ENCODE measurements at regions not wholly inside any gene's neighbourhood (a gene's known extent, or its start where the extent isn't known, plus 50 kb on each side); places are given as distances from the start of the nearest gene placed in this dataset.
"Not testable (repeated sequence)": the region's sequence is repeated elsewhere in the genome, so short reads cannot be mapped to it uniquely, and the experiment has no call there.

- no peak for TF ChIP-seq CTCF (conservative IDR thresholded peaks at IDR 0.05)
Observed at GRCh38 chr9:102474357-102474756, 520.8 kb upstream of the CYLC2 start.

GRCh38 chr9:102469430-102469829 lies 525.7 kb upstream of the CYLC2 start:
- H3K27ac ChIP-seq, result not testable (repeated sequence)

More at GRCh38 chr9:102474357-102474756, 520.8 kb upstream of the CYLC2 start:
- H3K27ac ChIP-seq, result no peak overlapping the region

- no peak overlapping the region for H3K27ac ChIP-seq
- no peak for TF ChIP-seq CTCF (conservative IDR thresholded peaks at IDR 0.05)
Observed at GRCh38 chr9:102461156-102461819, 533.8 kb upstream of the CYLC2 start.

- no peak overlapping the region for H3K27ac ChIP-seq
- no peak for TF ChIP-seq CTCF (conservative IDR thresholded peaks at IDR 0.05)
Observed at GRCh38 chr9:102459828-102460227, 535.3 kb upstream of the CYLC2 start.

- H3K27ac ChIP-seq, result no peak overlapping the region
- TF ChIP-seq CTCF (conservative IDR thresholded peaks at IDR 0.05), result no peak
Observed at GRCh38 chr9:102456562-102456961, 538.6 kb upstream of the CYLC2 start.

DNA sequence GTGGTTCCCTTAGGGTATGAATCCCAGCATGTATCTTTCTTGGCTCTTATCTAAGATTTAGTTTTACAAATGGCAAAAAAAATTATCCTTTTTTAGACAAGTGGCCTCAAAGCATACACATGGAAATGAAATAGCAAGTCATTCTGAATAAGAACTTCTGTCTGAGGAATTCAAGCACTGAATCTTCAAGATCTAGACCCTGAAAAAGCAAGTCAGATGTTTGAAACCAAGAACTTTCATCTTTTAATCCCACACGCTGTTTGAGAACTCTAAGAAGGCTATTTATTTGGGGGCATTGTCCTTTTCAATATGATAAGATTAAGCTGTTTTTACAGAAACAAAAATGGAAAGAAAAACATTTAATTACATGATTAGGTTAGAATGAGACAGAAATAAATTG lies 549.2 kb upstream of the CYLC2 start:
- H3K27ac ChIP-seq, result no peak overlapping the region
- no peak for TF ChIP-seq CTCF (conservative IDR thresholded peaks at IDR 0.05)

DNA sequence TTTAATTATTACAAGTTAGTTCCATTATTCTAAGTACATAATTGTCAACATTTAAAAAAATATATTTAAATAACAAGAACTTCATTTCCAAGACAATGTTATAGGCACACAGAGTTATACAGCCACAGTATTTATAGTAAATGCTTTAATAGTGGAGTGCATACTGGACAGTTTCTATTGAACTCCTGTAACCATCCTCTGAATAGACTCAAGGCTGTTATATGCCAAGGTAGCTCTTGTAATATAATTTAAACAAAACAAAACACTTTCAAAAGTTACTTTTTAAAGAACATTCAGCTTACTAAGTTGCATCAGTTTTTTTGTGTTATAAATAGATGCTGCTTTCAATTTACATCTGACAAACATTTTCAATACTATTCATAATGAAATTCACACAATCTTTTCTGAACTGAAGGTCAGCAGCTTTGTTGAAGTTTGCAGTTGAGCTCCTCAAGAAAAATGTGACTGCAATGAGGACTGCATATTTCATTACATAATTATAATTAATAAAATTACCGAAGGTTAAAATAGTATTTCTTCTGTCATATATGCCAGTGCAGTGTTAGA lies 549.9 kb upstream of the CYLC2 start:
- no peak for TF ChIP-seq CTCF (conservative IDR thresholded peaks at IDR 0.05)
- no peak overlapping the region for H3K27ac ChIP-seq

DNA sequence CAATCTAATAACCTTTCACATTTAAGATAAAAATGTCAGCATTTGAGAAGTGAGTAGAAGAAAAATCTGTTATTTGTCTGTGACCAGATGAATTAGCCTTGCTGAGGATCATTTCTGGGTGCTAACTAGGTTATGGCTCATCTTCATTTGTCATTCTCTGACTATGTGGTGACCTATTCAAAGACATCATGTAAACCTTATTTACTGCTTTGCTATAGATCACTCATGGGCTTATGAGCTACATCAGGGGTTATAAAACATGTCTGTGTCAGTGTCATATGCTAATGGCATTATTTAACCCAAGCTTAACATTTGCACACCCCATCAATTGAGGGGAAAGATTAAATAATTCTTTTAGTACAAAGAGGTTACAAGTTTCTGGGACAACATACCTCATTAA lies 555.5 kb upstream of the CYLC2 start:
- no peak overlapping the region for H3K27ac ChIP-seq
- no peak for TF ChIP-seq CTCF (conservative IDR thresholded peaks at IDR 0.05)

GRCh38 chr9:102436599-102436998 lies 558.5 kb upstream of the CYLC2 start:
- not testable (repeated sequence) for H3K27ac ChIP-seq
